Thymus (tissue), 11 donors: ENCODE measurements at regions not wholly inside any gene's neighbourhood (a gene's known extent, or its start where the extent isn't known, plus 50 kb on each side); places are given as distances from the start of the nearest gene placed in this dataset.

Experiments
- DNase-seq, 9 donors: peaks; one replicate each; pipeline ENCODE4 v3.0.0-alpha.2; 2013; ENCODE audit warnings: low spot score in 9 of 9, low read depth in 6 of 9, missing footprints in 1 of 9
- H3K27ac ChIP-seq, 2 donors: one replicate each; pipeline ENCODE4 v1.5.1; 2013; ENCODE audit warnings: control low read depth in 1 of 2, low read depth in 1 of 2, low read length in 1 of 2, mild to moderate bottlenecking in 1 of 2, moderate library complexity in 1 of 2
- H3K27me3 ChIP-seq, 2 donors: one replicate each; pipeline ENCODE4 v1.5.1; 2013; ENCODE audit warnings: low read length in 1 of 2; ENCODE audit not compliant: control insufficient read depth in 2 of 2, insufficient read depth in 1 of 2
- H3K36me3 ChIP-seq, 2 donors: one replicate each; pipeline ENCODE4 v1.5.1; 2013; ENCODE audit warnings: low read length in 1 of 2, mild to moderate bottlenecking in 1 of 2, moderate library complexity in 1 of 2; ENCODE audit not compliant: control insufficient read depth in 2 of 2, insufficient read depth in 2 of 2
- H3K4me1 ChIP-seq, 2 donors: one replicate each; pipeline ENCODE4 v1.5.1; 2013; ENCODE audit warnings: low read length in 2 of 2; ENCODE audit not compliant: control insufficient read depth in 2 of 2, insufficient read depth in 2 of 2
- H3K4me3 ChIP-seq, 2 donors: one replicate each; pipeline ENCODE4 v1.5.1; 2013; ENCODE audit warnings: low read length in 2 of 2, control low read depth in 1 of 2, mild to moderate bottlenecking in 1 of 2
- H3K9me3 ChIP-seq, 2 donors: one replicate each; pipeline ENCODE4 v1.5.1; 2013; ENCODE audit warnings: low read length in 1 of 2, mild to moderate bottlenecking in 1 of 2; ENCODE audit not compliant: control insufficient read depth in 2 of 2, insufficient read depth in 1 of 2
- WGBS: extraction: QIAGEN DNeasy Blood & Tissue Kit; methylation state at CpG from one replicate; pipeline ENCODE4 v1.1.7; 2013; 5-methylcytosine and 5-hydroxymethylcytosine counted together
- donor health status: healthy.

DNA sequence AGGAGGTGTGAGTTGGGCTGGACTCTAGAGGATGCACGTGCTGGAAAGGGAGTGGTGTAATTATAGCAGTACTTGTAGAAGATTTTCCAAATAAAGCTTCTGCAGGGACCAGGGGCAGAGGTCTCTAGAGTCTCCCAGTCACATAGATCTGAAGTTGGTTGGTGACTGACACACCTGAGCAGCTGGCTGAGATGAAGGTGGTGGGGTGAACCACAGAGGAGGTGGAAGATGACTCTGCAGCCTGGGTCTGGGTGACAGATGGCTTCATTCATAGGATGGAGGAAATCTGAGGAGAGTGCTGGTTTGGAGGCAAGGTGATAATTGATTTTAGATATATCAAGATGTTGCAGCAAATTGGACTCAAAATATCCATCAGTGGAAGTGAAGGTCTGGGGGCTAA is 178.9 kb upstream of the IVNS1ABP start:
- no peak overlapping the region for H3K4me3 ChIP-seq
- H3K4me1 ChIP-seq = no peaks in the 10 kb centered on the region
- WGBS = 85% methylated on average over 1 of the region's 1 CpG
- no peaks in the 10 kb centered on the region for H3K27me3 ChIP-seq
- no peaks in the 10 kb centered on the region for H3K36me3 ChIP-seq
- H3K9me3 ChIP-seq = no peaks in the 10 kb centered on the region
- DNase-seq = no peak
- H3K27ac ChIP-seq = no peak overlapping the region

DNA sequence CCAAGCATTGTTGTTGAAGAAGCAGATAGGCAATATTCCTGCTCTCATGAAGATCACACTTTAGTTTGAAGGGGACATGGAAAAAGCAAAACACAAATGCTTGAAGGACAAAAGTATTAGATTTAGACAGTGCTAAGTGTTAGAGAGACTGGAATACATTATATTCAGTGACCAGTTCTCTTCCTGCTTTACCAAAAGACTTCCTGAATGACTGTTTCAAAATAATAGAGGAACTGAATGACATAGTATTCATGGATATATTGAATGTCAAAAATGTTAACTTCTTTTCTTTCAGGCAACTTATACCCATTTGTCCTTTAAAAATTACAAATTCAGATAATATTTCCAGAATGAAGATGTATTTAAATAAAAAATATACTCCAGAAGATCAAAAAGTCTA is 178.0 kb upstream of the IVNS1ABP start:
- Histone ChIP-seq H3K9me3 (no peaks in the 10 kb centered on the region), H3K4me1 (no peaks in the 10 kb centered on the region), H3K36me3 (no peaks in the 10 kb centered on the region), H3K27me3 (no peaks in the 10 kb centered on the region), H3K27ac (no peak overlapping the region), H3K4me3 (no peak overlapping the region)
- DNase-seq = no peak

DNA sequence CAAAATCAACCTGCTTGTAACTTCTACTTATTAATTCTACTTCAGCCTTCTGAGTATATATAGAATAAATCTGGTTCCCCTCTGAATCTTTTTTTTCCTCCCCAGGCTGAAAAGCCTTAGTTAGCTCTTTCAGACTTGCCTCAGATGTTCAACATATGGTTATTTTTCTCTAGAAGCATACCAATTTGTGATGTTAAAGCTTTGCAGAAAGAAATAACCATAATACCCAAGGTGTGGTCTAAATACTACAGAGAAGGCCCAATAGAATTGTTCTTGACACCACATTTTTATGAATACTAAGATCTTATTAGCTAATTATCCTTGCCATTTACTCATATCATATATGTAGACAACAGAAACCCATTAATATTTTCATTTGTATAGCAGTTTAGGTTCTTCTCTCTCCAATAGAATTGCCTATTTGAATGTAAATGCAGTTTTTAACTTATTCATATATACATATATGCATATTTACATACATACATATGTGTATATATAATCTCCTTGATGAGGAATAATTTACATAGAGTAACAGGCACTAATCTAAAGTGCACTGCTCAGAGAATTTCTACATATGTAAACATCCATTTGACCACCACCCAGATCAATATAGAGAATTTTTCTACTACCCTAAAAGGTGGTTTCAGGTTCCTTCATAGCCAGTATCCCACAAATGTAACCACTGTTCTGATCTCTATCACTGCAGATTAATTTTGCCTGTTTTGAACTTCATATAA is 175.2 kb upstream of the IVNS1ABP start:
- Histone ChIP-seq H3K27ac (no peak overlapping the region), H3K9me3 (no peaks in the 10 kb centered on the region), H3K27me3 (no peaks in the 10 kb centered on the region), H3K36me3 (no peaks in the 10 kb centered on the region), H3K4me3 (no peak overlapping the region), H3K4me1 (no peaks in the 10 kb centered on the region)
- DNase-seq = no peak

DNA sequence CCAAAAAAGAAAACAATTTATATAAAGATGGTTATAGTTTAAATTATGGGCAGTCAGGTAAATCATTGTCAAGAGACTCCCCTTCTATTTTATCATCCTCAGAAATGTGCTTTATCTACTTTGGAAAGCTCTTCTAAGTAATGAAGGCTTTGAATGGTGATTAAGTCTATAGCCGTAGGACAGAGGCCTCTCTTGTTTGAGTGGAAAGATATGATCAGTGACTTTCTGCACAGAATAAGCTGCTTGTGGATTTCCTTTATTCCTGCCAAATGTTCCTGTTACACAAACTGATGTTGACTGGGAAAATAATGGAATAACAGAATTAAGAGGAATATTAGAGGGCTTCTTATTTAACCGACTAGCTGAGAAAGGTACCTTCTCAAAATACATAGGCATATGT is 174.6 kb upstream of the IVNS1ABP start:
- Histone ChIP-seq H3K9me3 (no peaks in the 10 kb centered on the region), H3K4me1 (no peaks in the 10 kb centered on the region), H3K27ac (no peak overlapping the region), H3K27me3 (no peaks in the 10 kb centered on the region), H3K4me3 (no peak overlapping the region), H3K36me3 (no peaks in the 10 kb centered on the region)
- no peak for DNase-seq
- WGBS = 95% methylated on average over 2 of the region's 2 CpGs

DNA sequence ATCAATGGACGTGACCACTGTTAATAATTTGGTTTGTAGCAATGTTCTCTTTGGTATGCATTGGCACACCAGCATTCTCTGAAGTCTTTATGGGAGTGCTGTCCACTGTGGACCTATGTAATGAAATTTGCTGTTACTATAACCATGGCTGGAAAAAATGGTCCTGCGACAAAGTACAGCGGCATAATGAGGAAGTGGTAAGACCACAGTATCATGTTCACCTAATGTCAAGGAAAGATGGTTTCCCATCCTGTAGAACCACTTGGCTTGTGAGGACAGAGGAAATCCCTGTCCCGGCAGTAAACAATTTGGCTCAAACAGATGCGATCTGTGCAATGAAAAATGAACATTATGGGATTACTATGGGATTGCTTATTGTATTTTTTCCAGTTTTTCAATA is 173.9 kb upstream of the IVNS1ABP start:
- Histone ChIP-seq H3K27me3 (no peaks in the 10 kb centered on the region), H3K4me3 (no peak overlapping the region), H3K27ac (no peak overlapping the region), H3K36me3 (no peaks in the 10 kb centered on the region), H3K4me1 (no peaks in the 10 kb centered on the region), H3K9me3 (no peaks in the 10 kb centered on the region)
- no peak for DNase-seq
- 67% methylated on average over 5 of the region's 5 CpGs for WGBS

DNA sequence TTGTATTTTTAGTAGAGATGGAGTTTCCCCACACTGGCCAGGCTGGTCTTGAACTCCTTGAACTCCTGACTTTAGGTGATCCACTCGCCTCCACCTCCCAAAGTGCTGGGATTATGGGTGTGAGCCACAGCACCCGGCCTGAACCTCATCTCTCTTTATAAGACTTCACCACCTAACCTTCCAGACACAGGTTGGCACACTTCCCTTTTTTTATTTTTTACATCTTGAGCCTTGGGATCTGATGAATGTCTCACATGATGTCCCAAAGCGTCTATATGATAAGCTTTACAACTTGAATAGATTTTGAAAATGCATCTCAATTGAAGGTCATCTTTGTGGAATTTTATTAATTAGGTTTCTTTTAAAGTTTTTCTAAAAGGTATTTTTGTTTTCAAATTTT is 172.4 kb upstream of the IVNS1ABP start:
- no peaks in the 10 kb centered on the region for H3K4me1 ChIP-seq
- H3K36me3 ChIP-seq = no peaks in the 10 kb centered on the region
- WGBS = 90% methylated on average over 3 of the region's 3 CpGs
- DNase-seq = no peak
- H3K9me3 ChIP-seq = no peaks in the 10 kb centered on the region
- no peaks in the 10 kb centered on the region for H3K27me3 ChIP-seq
- no peak overlapping the region for H3K4me3 ChIP-seq
- no peak overlapping the region for H3K27ac ChIP-seq

DNA sequence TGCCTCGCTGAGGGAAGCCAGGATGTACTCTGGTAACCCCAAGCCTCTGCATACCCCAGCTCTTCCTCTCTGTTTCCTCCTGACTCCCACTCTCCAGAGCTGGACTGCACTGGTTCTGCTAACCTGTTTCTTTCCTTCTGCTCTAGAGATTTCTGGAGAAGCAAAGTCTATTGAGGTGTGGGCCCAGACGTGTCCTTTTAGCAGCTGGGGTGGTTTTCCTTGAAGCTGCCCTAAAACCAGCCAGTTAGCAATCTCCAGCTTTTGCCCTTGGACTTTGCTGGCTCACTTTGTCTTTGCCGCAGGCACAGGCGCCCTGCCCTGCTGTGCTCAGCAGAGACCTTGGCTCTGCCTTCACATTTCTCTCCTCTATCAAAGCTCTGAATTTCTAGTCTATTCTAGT is 171.8 kb upstream of the IVNS1ABP start:
- Histone ChIP-seq H3K4me1 (no peaks in the 10 kb centered on the region), H3K27ac (no peak overlapping the region), H3K36me3 (no peaks in the 10 kb centered on the region), H3K27me3 (no peaks in the 10 kb centered on the region), H3K9me3 (no peaks in the 10 kb centered on the region), H3K4me3 (no peak overlapping the region)
- WGBS = 88% methylated on average over 4 of the region's 4 CpGs
- no peak for DNase-seq

DNA sequence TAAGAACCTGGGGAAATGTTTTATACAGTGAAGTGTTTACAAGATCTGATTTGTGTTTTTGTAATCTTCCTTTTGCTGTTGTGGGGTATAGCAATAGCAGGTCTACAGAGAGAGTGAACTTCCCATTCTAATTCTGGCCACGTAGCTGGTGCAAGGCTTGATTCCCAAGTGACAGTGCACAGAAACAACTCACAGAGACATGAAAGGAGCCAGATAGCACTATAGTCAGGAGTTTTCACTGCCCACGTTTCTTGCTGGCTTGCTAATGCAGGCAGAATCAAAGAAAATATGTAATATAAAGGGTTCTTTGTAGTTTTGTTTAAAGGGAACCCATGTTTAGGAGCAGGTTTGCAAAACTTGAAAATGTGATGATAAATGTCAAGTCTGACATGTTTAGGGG is 170.9 kb upstream of the IVNS1ABP start:
- DNase-seq = no peak
- Histone ChIP-seq H3K27me3 (no peaks in the 10 kb centered on the region), H3K4me3 (no peak overlapping the region), H3K4me1 (no peaks in the 10 kb centered on the region), H3K9me3 (no peaks in the 10 kb centered on the region), H3K27ac (no peak overlapping the region), H3K36me3 (no peaks in the 10 kb centered on the region)
- 73% methylated on average over 2 of the region's 2 CpGs for WGBS

DNA sequence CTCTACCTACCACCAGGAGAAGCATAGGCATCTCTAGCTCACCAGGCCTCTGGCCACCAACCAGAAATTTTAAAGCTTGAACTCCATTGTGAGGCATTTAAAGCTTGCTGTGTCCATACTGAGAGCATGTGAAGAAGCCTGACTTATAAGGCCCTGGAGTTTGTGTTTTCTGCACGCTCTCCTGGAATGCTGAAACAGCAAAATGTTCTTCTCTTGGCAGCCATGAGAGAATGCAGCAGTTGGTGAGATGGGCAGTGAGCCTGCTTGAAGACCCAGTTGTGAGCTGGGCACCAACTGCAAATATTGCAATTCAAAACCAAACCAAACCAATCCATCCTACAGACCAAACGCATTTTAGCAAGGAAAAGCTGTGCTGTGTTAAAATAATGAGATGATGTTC is 170.0 kb upstream of the IVNS1ABP start:
- no peaks in the 10 kb centered on the region for H3K36me3 ChIP-seq
- 97% methylated on average over 2 of the region's 2 CpGs for WGBS
- DNase-seq = no peak

DNA sequence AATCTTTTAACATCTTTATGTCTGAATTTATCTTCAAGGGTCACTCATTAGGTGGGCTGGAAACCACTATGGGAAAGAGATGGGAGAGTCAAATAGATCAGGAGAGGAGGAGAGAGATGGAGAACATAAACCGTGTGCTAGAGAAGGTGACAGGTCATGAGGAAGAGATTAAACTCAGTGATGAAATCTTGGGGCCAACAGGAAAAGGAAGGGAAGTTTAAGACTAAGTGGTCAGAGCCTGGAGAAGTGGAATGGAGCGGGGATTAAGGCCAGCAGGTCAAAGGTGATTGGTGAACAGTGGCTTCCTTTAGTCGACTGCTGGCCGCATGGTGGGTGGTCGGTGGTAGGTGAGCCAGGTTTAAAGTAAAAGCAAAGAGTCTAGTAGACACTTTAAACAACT is 169.3 kb upstream of the IVNS1ABP start:
- no peak overlapping the region for H3K4me3 ChIP-seq
- H3K27ac ChIP-seq = no peak overlapping the region
- DNase-seq = no peak
- H3K27me3 ChIP-seq = no peaks in the 10 kb centered on the region
- H3K36me3 ChIP-seq = no peaks in the 10 kb centered on the region
- no peaks in the 10 kb centered on the region for H3K9me3 ChIP-seq
- WGBS = 96% methylated on average over 5 of the region's 5 CpGs
- H3K4me1 ChIP-seq = no peaks in the 10 kb centered on the region

More for the DNA sequence above, 170.0 kb upstream of the IVNS1ABP start:
- H3K4me1 ChIP-seq = no peaks in the 10 kb centered on the region
- H3K27me3 ChIP-seq = no peaks in the 10 kb centered on the region
- no peaks in the 10 kb centered on the region for H3K9me3 ChIP-seq
- no peak overlapping the region for H3K4me3 ChIP-seq
- H3K27ac ChIP-seq = no peak overlapping the region
